ENCODE measurements at regions not wholly inside any gene's neighbourhood (a gene's known extent, or its start where the extent isn't known, plus 50 kb on each side); places are given as distances from the start of the nearest gene placed in this dataset.
"Not testable (repeated sequence)": the region's sequence is repeated elsewhere in the genome, so short reads cannot be mapped to it uniquely, and the experiment has no call there.

DNA sequence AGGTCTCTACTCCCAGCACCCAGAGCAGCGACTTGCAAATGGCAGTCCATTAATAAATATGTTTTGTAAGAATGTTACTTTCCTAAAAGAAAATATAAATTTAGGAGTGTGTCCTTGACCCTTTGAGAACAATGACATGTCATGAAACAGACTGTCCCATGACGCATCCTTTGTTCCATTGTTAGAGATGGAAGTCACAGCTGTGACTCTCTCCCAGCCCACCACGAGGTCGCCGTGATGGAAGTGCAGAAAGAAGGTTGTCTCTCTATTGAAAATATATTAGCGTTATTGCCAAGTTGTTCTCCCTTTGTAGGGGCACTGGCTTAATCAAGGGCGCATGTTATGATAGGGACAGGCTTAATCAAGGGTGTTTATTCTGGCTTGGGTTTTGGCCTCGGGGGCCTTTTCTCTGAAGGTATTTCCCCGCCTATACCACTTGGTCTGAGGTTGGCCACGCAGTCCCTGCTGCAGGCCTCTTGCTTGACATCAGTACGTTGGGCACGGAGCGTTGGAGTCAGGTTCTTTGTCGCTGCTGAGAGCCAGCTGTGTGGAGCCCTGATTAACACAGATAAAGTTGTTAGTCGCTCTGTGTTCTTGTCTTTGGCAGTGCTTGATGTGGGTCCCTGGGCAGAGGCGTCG lies 126.7 kb upstream of the ZNF536 start:
- DNase-seq = no peak

DNA sequence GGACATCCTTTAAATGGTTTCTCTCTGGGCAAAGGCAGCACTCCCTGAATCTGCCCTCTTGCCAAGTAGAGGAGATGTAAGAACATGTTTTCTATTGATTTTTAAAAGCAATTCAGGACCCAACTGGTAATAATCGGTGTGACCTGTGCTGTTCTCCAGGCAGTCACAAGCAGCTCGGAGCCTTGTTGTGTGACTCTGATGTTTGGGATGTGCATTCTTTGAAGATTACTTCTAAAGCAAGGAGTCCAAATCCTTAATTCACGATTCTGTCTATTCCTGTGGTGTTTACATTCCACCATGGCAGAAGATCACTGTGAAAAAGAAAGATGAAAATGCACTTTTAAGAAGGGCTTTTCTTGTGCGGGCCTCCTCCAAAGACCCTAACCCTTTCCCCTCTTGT lies 122.3 kb upstream of the ZNF536 start:
- no peak for DNase-seq

DNA sequence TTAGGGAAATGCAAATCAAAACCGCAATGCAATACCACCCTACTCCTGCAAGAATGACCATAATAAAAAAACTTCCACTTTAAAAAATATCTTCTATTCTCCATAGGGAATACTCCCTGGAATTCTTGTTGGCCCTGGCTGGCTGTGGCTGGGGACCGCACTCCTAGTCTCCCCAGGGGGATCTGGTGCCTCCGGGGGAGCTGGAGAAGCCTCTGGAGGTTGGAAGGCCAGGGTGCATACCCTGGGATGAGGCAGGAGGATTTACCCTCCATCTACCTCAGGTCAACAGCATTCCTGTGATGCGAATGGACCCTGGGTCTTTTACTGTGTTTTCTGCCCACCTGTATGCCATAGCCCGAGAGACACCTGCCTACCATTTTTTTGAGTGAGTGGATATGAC lies 120.0 kb upstream of the ZNF536 start:
- DNase-seq = no peak

DNA sequence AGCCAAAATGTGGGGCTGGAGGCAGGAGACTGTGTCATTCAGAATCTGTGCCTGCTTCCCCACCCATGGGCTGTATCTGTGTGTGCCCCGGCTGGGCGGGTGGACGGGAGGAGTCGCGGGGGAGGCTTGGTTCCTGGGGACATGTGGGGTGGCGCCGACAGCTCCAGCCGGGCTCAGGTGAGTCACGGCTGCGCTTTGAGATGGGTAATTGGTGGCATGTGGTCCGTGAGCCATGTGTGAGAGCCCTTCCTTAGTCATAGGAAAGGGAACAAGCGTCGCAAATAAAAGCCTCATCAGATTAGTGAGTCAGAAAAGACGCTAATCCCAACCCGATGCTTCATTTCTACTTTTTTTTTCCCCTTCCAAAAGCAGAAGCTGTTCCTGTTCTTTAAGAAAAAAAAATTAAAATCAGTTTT lies 118.6 kb upstream of the ZNF536 start:
- peak; percentile 68 for DNase-seq

DNA sequence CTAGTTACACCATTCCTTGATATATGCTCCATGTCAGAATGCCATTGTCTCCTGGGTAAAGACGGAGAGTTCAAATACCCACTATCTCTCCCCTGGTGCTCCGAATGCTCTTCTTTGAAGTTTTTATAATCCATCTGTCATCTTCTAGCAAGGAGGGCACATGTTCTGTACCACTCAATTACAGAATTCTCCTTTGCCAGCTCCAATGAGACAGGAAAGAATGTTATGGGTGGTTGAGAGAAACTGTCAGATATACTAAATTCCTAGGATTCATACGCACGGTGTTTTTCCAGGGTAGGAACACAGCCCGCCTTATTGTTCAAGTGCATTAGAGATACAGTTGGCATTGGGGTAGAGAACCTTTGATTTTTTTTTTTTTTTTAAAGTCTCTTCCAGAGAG lies 118.0 kb upstream of the ZNF536 start:
- no peak for DNase-seq

DNA sequence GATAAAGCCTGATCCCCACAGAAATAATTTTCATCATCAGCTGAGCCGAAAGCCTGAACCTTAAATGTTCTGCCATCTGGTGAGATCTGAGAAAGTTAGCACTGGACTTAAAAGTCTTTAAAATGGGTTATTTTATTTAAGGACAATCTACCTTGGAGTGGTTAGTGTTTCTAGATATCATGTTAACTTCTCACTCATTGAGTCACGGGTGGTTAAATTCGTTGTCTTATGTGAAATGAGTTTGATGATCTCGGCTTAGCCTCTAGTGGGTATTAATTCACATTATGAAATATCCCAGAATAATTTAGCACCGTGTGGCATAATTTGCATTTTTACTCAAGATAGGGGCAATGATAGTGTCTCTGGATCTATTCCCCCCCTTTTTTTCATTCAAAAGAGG lies 117.4 kb upstream of the ZNF536 start:
- no peak for DNase-seq

DNA sequence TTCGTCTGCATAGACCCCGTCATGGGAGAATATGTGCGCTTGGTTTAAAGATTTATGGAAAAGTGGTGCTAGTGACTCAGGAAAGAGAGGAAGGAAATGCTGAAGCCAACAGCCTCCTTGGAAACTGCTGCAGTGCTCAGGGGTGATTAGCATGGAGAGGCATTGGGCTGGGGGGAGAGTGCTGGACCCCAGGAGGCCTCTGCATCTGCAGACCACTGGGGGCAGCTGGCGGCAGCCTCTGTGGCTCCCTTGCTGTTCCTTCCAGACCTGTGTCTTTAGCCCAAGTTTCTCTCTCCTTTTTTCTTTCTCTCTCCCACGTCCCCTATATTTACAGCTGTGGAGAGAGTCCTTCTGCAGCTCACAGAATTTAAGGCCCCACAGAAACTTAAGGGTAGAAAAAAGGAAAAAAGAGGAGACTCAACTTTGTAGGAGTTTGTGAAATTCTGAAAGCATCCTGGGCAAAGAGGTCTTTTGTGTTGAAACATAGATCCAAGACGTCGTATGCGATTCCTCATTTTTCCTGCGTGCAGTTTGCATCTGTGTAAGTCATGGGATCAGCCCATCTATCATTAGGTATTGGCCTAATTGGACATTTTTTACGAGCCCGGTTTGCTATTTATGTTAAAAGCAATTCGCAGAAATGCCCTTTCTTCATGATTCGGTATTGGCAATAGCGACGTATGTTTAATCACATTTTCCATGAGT lies 116.2 kb upstream of the ZNF536 start:
- DNase-seq = no peak

DNA sequence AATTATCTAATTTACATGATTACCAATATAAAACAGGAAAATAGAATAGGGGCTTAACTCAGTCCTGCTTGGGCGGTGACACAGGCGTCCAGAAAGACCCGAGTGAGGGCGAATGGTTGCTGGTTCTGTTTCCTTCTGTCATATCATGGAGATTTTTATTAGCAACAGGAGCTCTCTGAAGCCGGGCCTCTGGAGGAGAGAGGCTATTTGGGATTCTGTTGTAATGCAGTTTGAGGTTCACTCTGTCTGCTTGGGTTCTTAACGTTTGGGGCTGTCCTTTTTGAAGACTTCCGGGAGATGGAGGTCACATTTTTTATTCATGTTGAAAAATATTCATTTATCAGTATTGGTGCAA lies 115.7 kb upstream of the ZNF536 start:
- DNase-seq = no peak

DNA sequence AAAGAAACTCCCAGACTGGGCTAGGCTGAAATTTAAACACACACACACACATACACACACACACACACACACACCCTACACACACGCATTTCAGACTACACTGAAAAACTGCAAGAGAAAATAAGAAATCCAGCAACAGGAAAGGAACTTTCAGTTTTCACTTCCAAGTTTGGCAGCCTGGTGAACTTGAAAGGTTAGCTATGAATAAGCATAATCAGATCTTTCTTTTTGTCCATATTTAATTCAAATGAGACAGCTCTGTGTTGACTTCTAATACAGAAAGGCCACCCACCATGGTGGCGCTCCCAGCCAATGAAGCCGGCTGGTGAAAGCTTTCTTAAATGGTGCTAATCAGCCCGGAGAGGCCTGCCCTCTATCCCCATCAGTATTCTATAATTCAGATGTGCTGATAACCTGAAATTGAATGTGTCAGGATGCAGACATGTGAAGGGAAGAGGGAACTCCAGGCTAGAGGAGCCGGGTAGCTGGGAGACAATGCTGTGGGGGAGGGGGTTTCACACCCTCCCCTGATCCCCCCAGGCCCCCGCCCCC lies 108.3 kb upstream of the ZNF536 start:
- no peak for DNase-seq

DNA sequence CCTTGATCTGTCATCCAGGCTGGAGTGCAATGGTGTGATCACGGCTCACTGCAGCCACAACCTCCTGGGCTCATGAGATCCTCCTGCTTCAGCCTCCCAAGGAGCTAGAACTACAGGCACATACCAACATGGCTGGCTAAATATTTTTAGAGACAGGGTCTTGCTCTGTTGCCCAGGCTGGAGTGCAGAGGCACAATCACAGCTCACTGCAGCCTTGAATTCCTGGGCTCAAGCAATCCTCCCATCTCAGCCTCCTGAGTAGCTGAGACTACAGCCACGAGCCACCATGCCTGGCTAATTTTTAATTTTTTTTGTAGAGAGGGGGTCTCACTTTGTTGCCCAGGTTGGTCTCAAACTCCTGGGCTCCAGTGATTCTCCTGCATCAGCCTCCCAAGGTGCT lies 106.3 kb upstream of the ZNF536 start:
- not testable (repeated sequence) for DNase-seq

DNA sequence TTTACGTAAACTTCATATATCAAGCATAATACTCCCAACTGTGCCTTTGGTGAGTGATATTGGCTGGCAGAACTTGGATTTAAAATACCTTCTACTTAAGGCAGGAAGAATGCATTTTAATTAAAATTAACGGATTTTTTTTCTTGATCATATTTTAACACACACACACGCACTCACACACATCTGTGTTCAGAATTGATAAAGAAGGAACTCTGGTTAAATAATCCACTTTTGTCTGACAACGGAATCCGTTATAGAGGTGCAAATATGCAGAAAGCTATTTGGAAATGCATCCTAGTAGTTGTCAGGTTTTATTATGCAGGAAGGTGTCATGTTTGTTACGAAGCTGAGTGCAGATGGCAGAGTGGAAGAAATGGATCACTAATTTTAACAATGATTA lies 105.5 kb upstream of the ZNF536 start:
- no peak for DNase-seq

DNA sequence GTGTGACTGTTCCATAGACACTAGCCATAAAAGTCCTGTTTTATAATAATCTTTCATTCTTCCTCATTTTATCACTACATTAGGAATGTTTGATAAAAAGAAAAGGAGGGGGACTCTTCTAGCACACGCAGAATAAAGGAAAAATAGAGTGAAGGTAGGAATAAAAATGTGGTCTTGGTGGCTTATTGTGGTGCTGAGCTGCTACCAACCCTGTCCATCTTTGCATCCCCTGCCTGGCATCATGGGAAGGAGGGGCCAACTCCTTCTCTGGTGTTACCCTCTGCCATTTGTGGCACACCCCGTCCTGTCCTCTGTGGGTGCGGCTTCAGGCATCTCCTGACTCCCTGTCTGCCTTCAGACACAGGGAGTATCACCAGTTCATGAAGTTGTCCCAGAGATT lies 104.9 kb upstream of the ZNF536 start:
- DNase-seq = no peak

DNA sequence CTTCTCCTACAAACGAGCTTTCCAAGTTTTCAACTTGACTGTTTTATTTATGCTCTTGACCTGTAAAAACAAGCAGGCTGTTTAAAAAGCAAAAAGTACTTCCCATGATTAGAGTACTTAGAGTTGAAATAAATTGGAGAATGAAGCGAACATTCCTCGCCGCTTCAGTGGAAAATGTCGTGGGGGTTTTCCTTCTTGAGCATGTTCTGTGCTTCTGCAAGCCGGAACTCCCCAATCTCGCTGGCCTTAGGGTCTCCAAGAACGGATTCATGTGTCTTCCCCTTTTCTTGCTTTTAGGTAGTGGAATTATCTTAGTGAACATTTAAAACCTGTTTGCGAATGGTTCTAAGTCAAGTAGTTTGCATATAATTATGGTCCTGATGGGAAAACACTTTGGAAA lies 103.6 kb upstream of the ZNF536 start:
- DNase-seq = no peak

DNA sequence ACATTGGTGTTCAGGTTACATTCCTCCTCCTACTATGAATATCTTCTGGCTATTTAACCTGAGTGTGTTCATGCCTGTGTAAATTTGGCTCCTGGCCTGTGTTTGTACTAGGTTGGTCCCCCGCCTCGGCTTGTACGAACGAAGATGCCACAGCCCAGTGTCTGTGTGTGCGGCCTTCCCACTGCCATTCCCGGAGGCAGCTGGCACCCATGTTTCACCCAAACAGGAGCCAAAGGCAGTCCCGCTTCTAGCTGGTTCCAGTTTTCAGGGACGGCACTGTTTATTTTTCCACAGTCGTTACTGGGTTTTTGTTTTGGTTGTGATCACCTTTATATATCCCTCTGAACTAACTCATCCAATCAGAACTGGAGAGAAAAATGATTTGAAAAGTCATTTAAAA lies 102.5 kb upstream of the ZNF536 start:
- no peak for DNase-seq

DNA sequence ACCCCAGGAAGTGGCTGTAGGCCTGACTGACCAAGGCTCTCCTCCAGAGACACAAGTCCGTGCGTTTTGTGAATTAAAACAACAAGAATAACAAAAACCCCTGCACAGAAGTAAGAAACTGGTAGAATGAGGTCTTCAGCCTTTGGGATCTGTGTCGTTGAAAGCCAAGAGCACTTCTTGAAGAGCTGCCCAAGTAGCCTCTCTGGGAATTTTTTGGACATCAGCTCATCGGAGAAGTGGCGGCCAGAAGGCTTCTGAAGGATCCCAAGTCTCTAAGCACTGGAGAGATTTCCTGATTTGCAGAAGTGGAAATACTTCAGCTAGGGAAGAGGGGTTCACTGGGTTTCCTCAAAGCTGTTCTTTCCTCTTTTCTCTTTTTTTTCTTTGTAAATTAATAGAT lies 100.4 kb upstream of the ZNF536 start:
- no peak for DNase-seq

DNA sequence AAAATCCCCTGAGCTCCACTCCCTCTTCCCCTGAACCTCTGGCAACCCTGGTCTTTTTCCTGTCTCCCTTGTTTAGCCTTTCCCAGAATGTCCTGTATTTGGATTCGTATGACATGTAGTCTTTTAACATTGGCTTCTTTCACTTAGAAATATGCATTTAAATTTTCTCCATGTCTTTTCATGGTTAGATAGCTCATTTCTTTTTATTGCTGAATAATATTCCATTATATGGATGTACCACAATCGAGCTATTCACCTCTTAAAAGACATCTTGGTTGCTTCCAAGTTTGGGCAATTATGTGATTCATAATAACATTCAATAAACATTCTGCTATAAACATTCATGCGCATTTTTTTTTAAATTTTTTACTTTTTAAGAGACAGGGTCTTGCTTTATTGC lies 99.6 kb upstream of the ZNF536 start:
- DNase-seq = no peak

DNA sequence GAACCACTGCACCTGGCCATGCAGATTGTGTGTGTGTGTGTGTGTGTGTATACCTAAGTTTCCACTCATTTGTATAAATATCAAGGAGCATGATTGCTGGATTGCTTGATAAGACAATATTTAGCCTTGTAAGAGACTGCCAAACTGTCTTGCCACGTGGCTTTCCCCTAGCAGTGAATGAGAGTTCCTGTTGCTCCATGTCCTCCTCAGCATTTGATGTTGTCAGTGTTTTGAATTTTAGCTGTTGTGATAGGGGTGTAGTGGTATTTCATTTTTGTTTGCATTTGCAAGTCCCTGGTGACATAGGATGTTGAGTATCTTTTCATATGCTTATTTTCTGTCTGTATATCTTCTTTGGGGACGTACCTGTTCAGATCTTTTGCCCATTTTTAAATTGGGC lies 99.0 kb upstream of the ZNF536 start:
- no peak for DNase-seq

DNA sequence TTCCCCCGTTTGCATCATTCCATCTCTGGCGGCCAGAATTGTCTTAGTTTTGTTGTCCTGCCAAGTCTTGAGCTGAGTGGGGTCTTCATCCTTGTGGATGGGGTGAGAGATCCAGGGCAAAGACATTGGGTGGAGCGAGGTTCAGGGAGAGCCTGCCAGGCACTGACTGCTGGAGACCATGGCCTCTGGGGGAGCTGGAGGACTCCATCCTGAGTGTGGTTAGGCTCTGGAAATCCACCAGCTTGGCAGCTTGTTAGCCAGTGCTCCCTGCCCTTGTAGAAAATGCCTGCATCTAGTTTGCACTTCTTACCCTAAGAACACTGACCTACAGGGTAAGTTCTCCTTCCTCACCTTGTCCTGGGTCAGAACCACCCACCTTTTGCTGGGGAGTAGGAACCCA lies 97.2 kb upstream of the ZNF536 start:
- no peak for DNase-seq

DNA sequence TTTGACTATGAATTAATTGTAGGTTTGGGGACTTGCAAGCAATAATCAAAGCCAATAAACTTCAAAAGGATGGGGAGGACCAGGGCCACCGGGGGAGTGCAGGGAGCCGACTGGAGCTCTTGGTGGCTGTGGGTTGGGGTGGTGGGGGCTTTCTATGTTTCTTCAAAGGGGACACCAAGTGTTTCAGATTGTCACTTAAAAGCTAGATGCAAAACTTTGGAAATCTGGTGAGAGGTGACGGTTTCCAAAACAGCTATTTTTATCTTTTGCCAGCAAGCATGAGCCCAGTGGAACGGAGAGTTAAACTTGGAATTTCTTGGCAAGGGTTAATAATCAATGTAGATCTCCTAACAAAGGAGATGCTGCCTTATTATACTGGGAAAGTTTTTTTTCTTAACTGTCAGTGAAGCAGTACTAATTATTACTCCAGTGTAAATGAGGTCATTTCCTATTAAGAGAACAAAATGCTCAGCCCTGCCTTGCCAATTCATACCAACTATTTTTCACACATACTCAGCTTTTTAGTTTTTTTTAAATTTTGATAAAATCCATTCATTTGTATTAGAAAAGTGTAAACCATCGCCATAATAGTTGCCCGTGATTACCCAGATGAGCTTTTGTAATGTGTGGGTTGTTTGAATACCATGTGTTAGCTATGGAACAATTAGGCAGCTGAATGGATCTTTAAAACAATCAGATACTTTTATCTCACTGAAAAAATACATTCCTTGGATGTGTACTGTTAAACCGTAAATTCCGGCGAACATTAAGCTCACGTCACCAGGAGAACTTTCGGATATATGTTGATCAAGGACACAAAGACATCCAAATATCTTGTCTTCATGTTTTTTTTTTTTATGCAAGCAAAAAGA lies 95.9 kb upstream of the ZNF536 start:
- DNase-seq = no peak

DNA sequence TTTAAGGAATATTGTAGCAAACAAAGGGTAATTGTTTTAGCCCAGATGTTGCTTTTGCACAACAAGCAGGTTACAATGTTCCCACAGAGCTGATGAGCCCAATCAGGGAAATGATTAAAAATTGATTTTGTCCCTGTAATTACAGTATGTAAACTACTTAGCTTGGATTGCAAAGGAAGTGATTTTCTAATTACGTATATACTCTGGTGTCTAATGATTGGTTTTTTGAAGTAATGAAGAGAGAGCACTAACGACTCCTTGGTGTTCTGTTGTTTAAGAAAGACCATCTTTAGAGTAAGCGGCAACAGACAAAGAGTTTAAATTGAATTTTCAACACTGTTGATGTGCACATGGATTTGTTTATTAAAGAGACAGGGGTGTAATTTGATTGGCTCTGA lies 95.3 kb upstream of the ZNF536 start:
- DNase-seq = no peak

DNA sequence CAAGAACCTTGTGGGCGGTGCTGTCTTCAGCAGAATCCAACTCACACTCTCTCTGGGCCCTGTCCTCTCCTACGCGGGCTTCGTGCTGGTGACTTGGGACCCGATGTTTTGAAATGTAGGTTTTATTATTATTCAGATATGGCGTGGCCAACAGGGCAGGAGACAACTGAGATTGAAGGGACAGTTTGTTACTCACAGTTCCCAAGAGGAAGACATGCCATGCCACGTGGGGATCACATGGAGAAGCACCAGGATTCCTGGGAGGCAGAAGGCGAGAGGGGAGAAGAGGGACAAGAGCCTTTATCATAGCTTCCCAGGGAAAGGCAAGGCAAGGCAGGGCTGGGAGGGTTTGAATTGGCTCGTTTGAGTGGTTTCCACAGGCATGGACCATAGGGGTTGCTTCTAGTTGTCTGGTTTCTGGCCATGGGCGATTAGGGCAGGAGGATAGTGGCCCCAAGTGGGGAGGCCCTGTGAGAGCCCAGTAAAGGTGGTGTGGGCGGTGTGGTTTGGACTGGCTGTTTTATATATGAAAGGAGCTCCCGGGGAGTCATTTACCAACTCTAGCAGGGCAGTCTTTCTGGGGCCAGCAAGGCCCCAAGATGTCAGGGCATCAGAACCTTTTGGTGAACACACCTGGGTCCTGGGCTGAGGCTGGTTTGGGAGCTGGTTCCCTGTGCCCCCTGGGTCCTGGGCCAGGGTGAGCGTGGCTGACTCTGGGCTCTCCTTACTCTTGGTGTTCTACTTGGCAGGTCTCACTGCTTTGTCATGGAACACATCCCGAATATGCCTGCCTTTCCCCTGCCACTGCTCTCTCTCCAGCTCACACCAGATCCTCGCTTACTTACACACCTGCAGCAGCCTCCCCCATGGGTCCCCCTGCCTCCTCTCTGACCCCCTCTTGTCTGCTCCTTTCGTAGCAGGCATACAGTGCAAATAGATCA lies 94.0 kb upstream of the ZNF536 start:
- DNase-seq = no peak

DNA sequence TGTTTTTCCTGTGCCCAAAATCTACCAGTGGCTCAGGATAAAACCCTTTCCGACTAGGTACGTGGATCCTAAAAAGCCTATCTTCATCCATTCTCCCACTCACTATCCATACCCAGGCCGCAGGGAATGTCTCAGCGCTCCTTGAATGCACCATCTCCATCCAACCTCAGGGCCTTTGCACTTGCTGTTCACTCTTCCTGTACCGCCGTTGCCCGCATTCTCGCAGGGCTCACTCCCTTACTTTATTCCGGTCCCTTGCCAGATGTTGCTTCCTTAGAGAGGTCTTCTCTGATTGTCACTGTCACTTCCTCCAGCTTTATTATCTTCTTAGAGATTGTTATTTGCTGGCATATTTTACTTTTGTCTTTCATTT lies 93.3 kb upstream of the ZNF536 start:
- DNase-seq = no peak

DNA sequence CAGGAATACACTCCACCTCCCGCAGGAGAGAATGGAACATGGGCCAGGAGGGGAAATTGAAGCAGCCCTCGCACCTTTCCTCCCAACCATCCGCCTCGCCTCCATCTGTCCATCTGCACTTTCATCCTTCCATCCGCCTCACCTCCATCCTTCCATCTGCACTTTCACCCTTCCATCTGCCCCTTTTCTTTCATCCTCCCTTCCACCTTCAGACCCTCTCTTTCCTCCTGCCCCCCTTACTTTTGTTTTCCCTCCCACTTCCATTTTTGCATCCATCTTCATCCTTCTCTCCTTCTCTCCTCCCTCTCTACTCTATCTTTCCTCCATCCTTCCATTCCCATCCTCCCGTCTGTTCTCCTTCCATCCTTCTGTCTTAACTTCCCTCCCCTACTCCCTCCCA lies 92.2 kb upstream of the ZNF536 start:
- DNase-seq = no peak

Measured in fibroblast of skin of back (primary cell).